NT2/D1 (cell line): ENCODE measurements at regions not wholly inside any gene's neighbourhood (a gene's known extent, or its start where the extent isn't known, plus 50 kb on each side); places are given as distances from the start of the nearest gene placed in this dataset.

Experiments used
- DNase-seq: peaks from one replicate; pipeline ENCODE4 v3.0.0-alpha.2; 2011; ENCODE audit warnings: low read depth, low spot score
- H3K27me3 ChIP-seq: 2 replicates; pipeline ENCODE4 v1.6.0; 2011; ENCODE audit warnings: mild to moderate bottlenecking; ENCODE audit not compliant: insufficient read length, insufficient read depth
- H3K36me3 ChIP-seq: 2 replicates; pipeline ENCODE4 v1.6.1; 2011; ENCODE audit warnings: mild to moderate bottlenecking, low read length, mixed read lengths; ENCODE audit not compliant: insufficient read depth, insufficient read length
- H3K4me1 ChIP-seq: 2 replicates; pipeline ENCODE4 v1.5.1; 2011; ENCODE audit not compliant: insufficient read depth, insufficient read length
- H3K4me3 ChIP-seq: 2 replicates; pipeline ENCODE4 v1.5.1; 2011; ENCODE audit warnings: low read depth; ENCODE audit not compliant: insufficient read length
- H3K9ac ChIP-seq: 2 replicates; pipeline ENCODE4 v1.6.0; 2011; ENCODE audit warnings: low read depth; ENCODE audit not compliant: insufficient read length
- H3K9me3 ChIP-seq: 2 replicates; pipeline ENCODE4 v1.5.1; 2011; ENCODE audit warnings: mild to moderate bottlenecking, low read length; ENCODE audit not compliant: insufficient read depth
- SUZ12 ChIP-seq: IDR thresholded peaks from 2 replicates; pipeline ENCODE4 v1.6.1; 2011; ENCODE audit not compliant: insufficient read length, insufficient read depth; ENCODE audit errors: extremely low read depth
- YY1 ChIP-seq: IDR thresholded peaks from 2 replicates; pipeline ENCODE4 v1.6.1; 2011; ENCODE audit not compliant: insufficient read length, insufficient read depth
- ZNF274 ChIP-seq: IDR thresholded peaks from 2 replicates; pipeline ENCODE4 v1.6.1; 2011; ENCODE audit warnings: mild to moderate bottlenecking, low read depth, low read length

DNA sequence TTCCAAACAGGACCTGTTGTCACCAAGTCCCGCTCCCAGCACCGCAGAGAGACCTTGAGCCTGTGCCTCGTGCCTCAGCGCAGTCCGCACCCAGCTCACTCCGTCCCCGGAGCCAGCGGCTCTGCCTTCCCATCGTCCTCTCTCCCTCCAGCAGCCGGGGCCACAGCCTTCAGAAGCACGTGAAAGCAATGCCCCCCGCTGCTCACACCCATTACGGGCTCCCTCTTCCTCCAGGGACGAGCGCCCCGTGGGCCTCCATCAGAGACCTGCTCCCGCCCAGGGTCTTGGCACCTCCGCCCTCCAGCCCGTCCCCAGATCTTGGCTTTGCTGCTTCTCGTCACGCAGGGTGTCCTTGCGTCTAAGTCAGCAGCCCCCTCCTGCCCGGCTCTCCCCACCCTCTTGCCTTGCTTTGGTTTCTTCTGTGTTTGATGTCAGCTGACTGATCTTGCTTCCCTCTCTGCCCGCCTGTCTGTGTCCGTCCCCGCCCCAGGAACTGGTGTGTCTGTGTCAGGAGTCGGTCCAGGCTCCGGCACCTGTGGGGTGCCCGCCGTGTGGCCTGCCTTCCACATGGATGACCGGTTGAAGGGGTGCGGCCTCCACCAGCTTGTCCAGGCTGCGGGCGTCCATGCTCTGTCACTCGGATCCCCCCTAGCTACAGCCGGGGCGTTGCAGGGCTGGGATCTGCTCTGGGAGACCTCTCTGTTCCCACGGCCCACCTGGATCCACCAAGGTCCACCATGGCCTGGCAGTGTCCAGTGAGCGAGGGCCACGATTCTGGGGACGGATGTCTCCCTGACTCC lies 61.9 kb downstream of the FOXL3 start:
- Histone ChIP-seq H3K9ac (no peak overlapping the region), H3K4me3 (no peak overlapping the region), H3K9me3 (no peaks in the 10 kb centered on the region), H3K4me1 (peaks cover 7% of the 10 kb centered on the region), H3K36me3 (no peaks in the 10 kb centered on the region), H3K27me3 (no peaks in the 10 kb centered on the region)
- DNase-seq, result no peak
- TF ChIP-seq ZNF274 (no peak), YY1 (no peak), SUZ12 (no peak)

DNA sequence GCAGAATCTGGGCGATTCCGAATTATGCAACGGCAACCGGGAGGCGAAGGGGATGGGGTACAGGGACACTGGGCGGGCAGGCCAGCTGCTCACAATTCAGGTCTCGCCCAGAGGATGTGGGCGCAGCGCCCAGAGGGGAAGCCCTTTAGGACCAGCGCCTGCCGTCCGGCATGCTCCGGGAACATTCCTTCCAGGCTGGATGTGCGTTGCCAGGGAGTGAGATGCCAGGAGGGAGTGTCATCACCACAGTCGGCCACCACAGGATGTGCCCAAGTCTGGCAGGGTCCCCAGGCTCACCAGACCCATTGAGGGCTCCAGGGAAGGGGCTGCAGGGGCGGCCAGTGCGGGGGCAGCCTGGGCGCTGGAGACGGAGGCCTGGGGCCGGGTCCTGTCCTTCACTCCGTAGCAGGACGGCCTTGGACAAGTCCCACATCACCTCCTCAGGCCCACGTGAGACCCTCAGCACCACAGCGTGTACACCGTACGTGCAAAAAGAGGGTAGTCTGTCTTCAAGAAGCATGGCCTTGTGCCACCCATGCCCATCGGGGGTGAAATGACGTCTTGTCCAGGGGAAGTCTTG lies 63.9 kb downstream of the FOXL3 start:
- TF ChIP-seq YY1 (no peak), SUZ12 (no peak), ZNF274 (no peak)
- DNase-seq, result no peak
- no peak overlapping the region for H3K4me3 ChIP-seq
- no peaks in the 10 kb centered on the region for H3K27me3 ChIP-seq
- no peak overlapping the region for H3K9ac ChIP-seq
- H3K36me3 ChIP-seq, result no peaks in the 10 kb centered on the region
- H3K4me1 ChIP-seq, result peaks cover 7% of the 10 kb centered on the region
- H3K9me3 ChIP-seq, result peaks cover 5% of the 10 kb centered on the region; the same call in 1 of the 2 replicates

DNA sequence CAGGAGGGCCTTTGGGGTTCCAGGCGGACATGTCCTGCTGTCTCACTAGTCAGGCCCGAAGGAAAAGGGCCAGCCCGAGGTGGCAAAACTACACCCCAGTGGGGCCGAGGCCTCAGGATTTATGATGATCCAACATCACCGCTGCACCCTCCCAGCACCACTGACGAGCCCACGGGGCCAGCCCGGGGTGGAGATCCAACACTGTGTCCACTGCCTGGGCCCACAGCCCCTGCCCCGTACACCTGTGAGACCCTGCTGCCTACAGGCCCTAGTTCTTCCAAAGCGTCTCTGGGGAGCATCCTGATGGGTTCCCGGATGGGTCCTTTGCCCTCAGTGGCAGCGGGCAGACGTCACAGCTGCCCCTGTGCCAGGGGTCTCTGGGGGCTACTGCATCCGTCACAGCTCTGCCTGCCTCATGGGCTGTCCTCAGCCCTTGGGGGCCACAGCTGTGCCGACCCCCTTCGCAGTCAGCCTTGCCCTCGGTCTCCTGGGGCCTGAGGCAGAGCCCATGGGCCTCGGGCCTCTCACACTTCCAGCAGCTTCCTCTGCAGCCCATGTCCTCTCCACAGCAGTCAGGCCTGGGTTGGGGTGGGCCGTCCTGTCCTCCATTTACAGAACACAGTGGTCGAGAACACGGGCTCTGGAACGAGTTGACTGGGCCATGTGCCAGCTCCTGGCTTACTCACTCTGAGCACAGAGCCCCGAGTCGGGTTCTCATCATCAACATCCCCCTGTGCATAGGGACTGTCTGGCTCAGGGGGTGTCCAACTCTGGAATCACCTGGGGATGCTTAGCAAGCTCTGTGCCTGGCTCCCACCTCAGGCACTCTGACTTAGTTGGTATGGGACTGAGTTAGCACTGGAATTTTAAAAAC lies 64.9 kb downstream of the FOXL3 start:
- Histone ChIP-seq H3K9ac (no peak overlapping the region), H3K9me3 (peaks cover 5% of the 10 kb centered on the region; the same call in 1 of the 2 replicates)

DNA sequence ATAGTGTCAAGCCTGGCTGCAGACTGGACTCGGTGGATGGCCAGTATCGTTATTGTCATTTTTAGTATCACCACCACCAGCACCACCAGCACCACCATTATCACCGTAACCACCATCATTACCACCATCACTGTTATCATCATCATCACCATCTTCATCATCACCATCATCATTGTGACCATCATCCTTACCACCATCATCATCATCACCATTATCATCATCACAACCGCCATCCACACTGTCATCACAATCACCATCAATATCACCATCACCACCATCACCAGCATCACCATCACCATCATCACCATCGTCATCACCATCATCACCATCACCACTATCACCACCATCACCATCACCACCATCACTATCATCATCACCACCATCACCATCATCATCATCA lies 65.6 kb downstream of the FOXL3 start:
- Histone ChIP-seq H3K4me3 (no peak overlapping the region), H3K9ac (no peak overlapping the region), H3K4me1 (peaks cover 11% of the 10 kb centered on the region), H3K9me3 (peaks cover 5% of the 10 kb centered on the region; the same call in 1 of the 2 replicates), H3K36me3 (no peaks in the 10 kb centered on the region), H3K27me3 (no peaks in the 10 kb centered on the region)
- TF ChIP-seq SUZ12 (no peak), YY1 (no peak), ZNF274 (no peak)
- DNase-seq, result no peak

More for the DNA sequence above, 64.9 kb downstream of the FOXL3 start:
- DNase-seq, result no peak
- H3K36me3 ChIP-seq, result no peaks in the 10 kb centered on the region
- no peak for TF ChIP-seq ZNF274
- no peak for TF ChIP-seq SUZ12
- no peak for TF ChIP-seq YY1
- peaks cover 11% of the 10 kb centered on the region for H3K4me1 ChIP-seq
- H3K4me3 ChIP-seq, result no peak overlapping the region
- H3K27me3 ChIP-seq, result no peaks in the 10 kb centered on the region

DNA sequence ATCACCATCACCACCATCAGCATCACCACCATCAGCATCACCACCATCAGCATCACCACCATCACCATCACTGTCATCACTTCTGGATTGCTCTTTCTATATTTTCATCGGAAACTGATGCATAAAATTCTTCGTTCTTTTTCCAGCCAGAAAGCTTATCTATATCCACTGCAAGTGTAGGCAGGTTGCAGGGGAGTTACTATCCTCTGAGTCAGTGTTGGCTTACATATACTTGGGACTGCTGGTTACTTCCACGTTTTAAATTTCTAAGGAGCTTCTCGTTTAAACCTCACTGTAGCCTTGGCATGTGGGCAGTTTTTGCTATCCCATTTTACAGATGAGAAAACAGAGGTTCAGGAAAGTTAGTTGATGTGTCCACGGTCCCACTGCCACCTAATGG lies 66.1 kb downstream of the FOXL3 start:
- Histone ChIP-seq H3K4me1 (peaks cover 11% of the 10 kb centered on the region), H3K4me3 (no peak overlapping the region), H3K27me3 (no peaks in the 10 kb centered on the region), H3K9me3 (peaks cover 5% of the 10 kb centered on the region; the same call in 1 of the 2 replicates), H3K9ac (no peak overlapping the region), H3K36me3 (no peaks in the 10 kb centered on the region)
- DNase-seq, result no peak
- TF ChIP-seq YY1, result no peak

DNA sequence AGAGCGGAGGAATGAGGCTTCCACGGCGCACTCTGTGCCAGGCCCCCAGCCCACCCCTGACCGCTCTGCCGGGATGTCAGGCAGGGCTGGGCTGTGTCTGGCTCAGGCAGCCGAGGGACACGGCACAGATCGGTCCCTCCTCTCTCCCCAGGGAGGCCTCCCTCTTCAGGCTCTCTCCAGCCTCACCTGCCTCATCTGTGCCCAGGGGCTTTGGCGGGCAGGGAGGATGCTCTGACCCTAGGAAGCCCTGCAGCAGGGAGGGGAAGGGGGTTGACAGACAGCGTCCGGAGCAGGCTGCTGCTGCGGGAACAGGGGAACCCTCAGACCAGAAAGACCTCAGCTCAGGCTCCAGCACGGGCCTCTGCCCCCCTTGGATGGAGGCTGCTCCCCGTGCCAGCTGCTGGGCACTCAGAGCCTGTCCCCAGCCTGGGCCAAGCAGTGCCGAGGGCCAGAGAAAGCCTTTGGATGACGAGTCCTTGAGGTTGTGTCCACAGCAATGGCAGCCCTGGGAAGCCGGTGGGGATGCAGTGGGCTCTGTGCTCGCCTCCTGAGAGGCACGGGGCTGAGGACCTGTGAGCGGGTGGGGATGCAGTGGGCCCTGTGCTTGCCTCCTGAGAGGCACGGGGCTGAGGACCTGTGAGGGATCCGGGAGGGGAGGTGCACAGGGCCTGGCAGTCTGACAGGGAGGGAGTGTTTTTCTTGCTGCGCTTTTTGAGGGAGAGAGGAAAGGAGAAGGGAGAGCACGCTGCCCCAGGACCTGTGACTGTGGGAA lies 66.9 kb downstream of the FOXL3 start:
- no peaks in the 10 kb centered on the region for H3K36me3 ChIP-seq
- H3K9ac ChIP-seq, result no peak overlapping the region
- H3K4me3 ChIP-seq, result no peak overlapping the region
- no peak for DNase-seq
- H3K9me3 ChIP-seq, result peaks cover 5% of the 10 kb centered on the region; the same call in 1 of the 2 replicates
- TF ChIP-seq SUZ12, result no peak
- no peak for TF ChIP-seq YY1
- TF ChIP-seq ZNF274, result no peak
- H3K4me1 ChIP-seq, result peaks cover 8% of the 10 kb centered on the region
- no peaks in the 10 kb centered on the region for H3K27me3 ChIP-seq
